ENCODE measurements at regions not wholly inside any gene's neighbourhood (a gene's known extent, or its start where the extent isn't known, plus 50 kb on each side); places are given as distances from the start of the nearest gene placed in this dataset.

- no peak overlapping the region for H3K4me3 ChIP-seq (ENCODE audit: low read depth, low read length)
- DNase-seq (ENCODE audit: low read depth), result no peak
- no peak for TF ChIP-seq CTCF (conservative IDR thresholded peaks at IDR 0.05; ENCODE audit: low read depth, low read length)
Observed at GRCh38 chr12:116483959-116484750, 75.0 kb upstream of the MAP1LC3B2 start.

- no peak overlapping the region for H3K4me3 ChIP-seq (ENCODE audit: low read depth, low read length)
- no peak for TF ChIP-seq CTCF (conservative IDR thresholded peaks at IDR 0.05; ENCODE audit: low read depth, low read length)
- DNase-seq (ENCODE audit: low read depth), result no peak
Observed at GRCh38 chr12:116484807-116485206, 74.4 kb upstream of the MAP1LC3B2 start.

DNA sequence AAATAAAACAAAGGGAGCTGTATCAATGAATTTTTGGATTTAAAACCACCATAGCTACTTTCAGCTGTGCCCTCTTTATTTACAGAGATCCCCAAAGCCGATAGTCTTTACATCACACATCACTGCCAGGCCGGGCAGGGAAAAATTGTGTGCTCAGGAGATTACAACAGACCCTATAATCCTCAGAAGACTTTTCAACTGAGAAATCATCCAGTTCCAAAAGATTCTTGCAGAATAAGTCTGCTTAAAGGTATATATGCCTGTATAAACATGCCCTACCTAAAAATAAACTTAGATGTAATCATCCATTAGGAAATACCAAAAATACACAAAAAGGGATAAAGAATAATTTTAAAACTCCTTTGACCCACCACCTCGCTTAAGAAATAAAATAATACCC is 70.1 kb upstream of the MAP1LC3B2 start:
- TF ChIP-seq CTCF (conservative IDR thresholded peaks at IDR 0.05; ENCODE audit: low read depth, low read length), result no peak
- H3K4me3 ChIP-seq (ENCODE audit: low read depth, low read length), result no peak overlapping the region
- DNase-seq (ENCODE audit: low read depth), result no peak

DNA sequence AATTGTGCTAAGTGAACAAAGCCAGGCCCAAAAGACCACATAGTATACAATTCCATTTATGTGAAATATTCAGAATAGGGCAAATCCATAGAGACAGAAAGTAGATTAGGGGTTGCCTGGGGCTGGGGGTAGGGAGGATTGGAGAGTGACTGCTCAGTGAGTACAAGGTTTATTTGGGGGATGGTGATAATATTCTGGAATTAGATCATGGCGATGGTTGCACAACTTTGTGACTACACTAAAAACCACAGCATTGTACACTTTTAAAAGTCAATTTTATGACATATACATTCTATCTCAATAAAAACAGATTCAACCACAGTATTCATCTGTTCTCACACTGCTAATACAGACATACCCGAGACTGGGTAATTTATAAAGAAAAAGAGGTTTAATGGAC is 68.7 kb upstream of the MAP1LC3B2 start:
- TF ChIP-seq CTCF (conservative IDR thresholded peaks at IDR 0.05; ENCODE audit: low read depth, low read length), result no peak
- no peak overlapping the region for H3K4me3 ChIP-seq (ENCODE audit: low read depth, low read length)
- no peak for DNase-seq (ENCODE audit: low read depth)

GRCh38 chr12:116492703-116493324 is 66.4 kb upstream of the MAP1LC3B2 start:
- peak; percentile 67 for DNase-seq (ENCODE audit: low read depth)
- TF ChIP-seq CTCF (conservative IDR thresholded peaks at IDR 0.05; ENCODE audit: low read depth, low read length), result no peak
- no peak overlapping the region for H3K4me3 ChIP-seq (ENCODE audit: low read depth, low read length)

DNA sequence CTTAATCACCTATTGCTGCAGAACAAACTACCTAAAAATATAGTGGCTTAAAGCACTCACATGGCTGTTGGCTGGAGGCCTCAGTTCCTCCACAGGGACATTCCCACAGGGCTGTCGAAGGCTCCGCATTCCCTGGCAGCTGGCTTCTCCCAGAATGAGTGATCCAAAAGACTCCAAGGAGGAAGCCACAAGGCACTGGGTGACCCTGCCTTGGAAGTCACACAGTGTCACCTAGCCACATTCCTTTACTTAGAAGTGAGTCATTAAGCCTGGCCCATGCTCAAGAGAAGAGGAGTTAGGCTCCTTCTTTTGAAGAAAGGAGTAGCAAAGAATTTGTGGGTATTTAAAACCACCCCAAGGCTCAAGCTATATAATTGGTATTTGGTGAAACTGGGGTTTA is 63.9 kb upstream of the MAP1LC3B2 start:
- no peak for TF ChIP-seq CTCF (conservative IDR thresholded peaks at IDR 0.05; ENCODE audit: low read depth, low read length)
- no peak for DNase-seq (ENCODE audit: low read depth)
- no peak overlapping the region for H3K4me3 ChIP-seq (ENCODE audit: low read depth, low read length)
